ENCODE measurements at regions not wholly inside any gene's neighbourhood (a gene's known extent, or its start where the extent isn't known, plus 50 kb on each side); places are given as distances from the start of the nearest gene placed in this dataset.

DNA sequence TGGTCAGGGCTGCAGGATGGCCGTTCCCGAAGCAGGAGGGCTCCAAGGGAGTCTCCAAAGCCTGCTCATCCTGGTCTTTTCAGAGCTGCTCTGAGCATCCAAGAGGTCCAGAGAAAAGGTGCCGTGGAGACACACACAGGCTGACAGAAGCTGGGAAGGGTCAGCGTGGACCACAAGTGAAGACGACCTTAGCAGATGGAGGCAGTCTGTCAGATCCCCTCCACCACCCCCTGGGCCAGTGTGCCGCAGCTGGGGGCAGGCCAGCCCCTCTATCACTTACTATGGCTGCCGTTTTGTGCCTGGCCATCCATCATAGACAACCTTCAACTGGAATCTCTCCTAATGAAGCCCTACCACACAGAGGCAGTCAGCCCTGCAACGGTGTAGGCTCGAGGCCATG, 335.1 kb upstream of the RGMA start:
- TF ChIP-seq, protein P1, sequence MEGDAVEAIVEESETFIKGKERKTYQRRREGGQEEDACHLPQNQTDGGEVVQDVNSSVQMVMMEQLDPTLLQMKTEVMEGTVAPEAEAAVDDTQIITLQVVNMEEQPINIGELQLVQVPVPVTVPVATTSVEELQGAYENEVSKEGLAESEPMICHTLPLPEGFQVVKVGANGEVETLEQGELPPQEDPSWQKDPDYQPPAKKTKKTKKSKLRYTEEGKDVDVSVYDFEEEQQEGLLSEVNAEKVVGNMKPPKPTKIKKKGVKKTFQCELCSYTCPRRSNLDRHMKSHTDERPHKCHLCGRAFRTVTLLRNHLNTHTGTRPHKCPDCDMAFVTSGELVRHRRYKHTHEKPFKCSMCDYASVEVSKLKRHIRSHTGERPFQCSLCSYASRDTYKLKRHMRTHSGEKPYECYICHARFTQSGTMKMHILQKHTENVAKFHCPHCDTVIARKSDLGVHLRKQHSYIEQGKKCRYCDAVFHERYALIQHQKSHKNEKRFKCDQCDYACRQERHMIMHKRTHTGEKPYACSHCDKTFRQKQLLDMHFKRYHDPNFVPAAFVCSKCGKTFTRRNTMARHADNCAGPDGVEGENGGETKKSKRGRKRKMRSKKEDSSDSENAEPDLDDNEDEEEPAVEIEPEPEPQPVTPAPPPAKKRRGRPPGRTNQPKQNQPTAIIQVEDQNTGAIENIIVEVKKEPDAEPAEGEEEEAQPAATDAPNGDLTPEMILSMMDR (IDR thresholded peaks at IDR 0.05) = no peak
- TF ChIP-seq EP300 (IDR thresholded peaks at IDR 0.05; ENCODE audit: low read depth) (no peak), POLR2A (IDR thresholded peaks at IDR 0.05) (no peak)
